ENCODE measurements at regions not wholly inside any gene's neighbourhood (a gene's known extent, or its start where the extent isn't known, plus 50 kb on each side); places are given as distances from the start of the nearest gene placed in this dataset.

DNA sequence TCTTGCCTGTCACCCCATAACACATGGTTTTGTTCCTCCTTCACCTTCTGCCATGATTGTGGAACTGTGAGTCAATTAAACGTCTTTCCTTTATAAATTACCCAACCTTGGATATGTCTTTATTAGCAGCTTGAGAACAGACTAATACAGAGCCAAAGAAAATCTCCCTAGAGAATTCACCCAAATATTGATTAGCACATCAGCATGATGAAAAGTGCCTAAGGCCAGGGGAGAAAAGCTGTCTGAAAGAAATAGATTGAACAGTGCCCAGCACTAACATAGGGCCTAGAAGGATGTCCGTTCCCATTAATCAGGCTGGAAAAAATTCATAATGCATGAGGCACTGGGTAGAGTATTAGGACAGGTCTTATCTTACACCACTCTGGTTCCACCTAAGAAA is 111.9 kb upstream of the CALN1 start:
- DNase-seq: no peak

- DNase-seq: no peak
These were observed 92.0 kb upstream of the CALN1 start for GRCh38 chr7:72504061-72504706.

GRCh38 chr7:72503644-72504043 is 91.5 kb upstream of the CALN1 start:
- no peak for DNase-seq

DNA sequence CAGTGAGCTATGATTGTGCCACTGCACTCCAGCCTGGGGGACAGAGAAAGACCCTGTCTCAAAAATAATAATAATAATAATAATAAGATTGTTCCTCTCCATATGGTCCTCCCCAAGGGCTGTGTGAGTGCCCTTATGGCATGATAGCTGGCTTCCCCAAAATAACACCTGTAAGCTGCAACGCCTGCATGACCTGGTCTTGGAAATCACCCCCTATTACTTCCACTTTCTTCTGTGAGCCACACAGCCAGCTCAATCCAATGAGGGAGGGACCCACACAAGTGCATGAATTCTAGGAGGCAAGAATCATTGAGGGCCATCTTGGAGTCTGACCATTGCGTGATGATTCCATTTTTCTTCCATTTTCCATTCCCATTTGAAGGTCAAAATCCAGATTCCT is 82.7 kb upstream of the CALN1 start:
- no peak for DNase-seq

GRCh38 chr7:72493850-72494661 is 81.9 kb upstream of the CALN1 start:
- peak; percentile 29 for DNase-seq

DNA sequence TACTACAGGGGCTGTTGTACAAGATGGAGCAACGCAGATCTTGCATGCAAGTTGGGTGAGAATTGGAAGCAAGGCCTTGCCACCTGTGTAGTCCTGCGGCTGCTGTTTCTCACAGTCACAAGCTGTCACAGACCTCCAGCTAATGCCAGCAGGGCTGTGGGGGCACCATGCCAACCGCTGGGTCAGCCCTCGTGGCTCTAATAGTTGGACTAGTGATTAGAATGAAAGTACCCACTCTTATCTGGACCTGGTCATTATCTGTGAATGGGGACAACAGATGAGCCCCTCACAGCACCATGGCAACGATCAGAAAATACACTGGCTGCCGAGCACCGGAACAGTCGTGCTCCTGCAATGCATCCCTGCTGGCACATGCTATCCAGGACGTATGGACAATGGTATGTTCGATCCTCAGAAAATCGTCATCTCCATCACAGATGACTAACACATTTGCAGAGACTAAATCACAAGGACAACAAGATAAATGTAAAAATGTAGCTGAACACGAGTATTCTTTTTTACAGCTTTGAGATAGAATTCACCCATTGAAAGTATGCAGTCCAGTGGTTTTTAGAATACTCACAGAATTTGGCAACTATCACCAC is 80.4 kb upstream of the CALN1 start:
- no peak for DNase-seq

- no peak for DNase-seq
These were observed 78.2 kb upstream of the CALN1 start for GRCh38 chr7:72490301-72490700.

DNA sequence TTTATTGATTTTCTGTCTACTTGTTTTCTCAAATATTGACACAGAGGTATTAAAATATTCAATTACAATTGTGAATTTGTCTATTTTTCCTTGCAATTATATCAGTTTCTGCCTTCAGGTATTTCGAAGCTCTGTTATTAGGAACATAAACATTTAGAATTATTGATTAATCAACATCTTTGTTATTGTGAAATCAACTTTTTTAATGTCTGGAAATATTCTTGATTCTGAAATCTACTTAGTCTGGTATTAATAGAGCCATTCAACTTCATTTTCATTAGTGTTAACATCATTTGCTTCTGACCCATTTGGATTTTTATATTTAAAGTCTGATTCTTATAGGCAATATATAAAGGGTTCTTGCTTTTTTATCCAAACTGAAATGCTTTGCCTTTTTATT is 69.8 kb upstream of the CALN1 start:
- DNase-seq: no peak

DNA sequence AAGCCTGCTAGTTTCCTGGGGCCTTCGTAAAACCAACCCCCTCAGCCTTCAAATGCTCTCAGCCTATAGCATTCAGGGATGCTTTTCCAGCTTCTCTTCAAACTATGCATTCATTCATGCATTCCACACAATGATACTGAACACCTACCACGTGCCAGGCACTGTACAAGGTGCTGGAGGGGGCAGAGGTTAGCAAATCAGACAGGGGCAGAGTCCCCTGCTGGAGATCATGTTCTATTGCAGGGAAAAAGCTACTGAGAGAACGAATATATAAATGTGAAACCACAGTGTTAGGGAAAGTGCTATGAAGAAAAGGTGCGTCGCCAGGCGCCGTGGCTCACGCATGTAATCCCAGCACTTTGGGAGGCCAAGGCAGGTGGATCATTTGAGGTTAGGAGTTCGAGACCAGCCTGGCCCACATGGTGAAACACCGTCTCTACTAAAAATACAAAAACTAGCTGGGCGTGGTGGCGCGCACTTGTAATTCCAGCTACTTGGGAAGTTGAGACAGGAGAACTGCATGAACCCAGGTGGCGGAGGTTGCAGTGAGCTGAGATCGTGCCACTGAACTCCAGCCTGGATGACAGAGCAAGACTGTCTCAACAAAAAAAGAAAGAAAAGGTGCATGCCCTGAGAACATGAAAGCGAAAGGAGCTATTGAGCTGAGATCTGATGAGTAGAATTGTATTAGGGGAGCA is 64.6 kb upstream of the CALN1 start:
- no peak for DNase-seq

- no peak for DNase-seq
These were observed 55.1 kb upstream of the CALN1 start for GRCh38 chr7:72467237-72467636.

GRCh38 chr7:72466797-72467196 is 54.7 kb upstream of the CALN1 start:
- DNase-seq: no peak

- DNase-seq: no peak
These were observed 53.4 kb upstream of the CALN1 start for GRCh38 chr7:72465521-72465920.

DNA sequence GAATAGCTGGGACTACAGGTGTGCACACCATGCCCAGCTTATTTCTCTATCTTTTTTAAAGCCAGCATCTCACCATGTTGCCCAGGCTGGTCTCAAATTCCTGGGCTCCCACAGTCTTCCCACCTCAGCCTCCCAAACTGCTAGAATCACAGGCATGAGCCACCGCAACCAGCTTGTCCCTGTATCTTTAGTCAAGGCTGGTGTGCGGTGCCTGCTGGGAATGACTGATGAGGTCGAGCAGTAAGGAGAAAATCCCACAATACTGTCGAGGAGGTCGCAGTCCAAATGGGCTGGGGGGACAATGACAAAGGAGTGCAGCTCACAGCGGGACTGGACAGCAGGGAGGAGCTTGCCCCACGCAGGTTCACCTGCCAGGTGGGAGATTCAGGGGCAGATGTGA is 50.2 kb upstream of the CALN1 start:
- no peak for DNase-seq

Measured in NCI-H2107 (cell line).